A549 (cell line): ENCODE measurements at regions not wholly inside any gene's neighbourhood (a gene's known extent, or its start where the extent isn't known, plus 50 kb on each side); places are given as distances from the start of the nearest gene placed in this dataset.

Experiments
- ATAC-seq, 2 experiments: fragments of 200-7000 bp in 1 of 2; fragments of >200 bp in 1 of 2; cut with Nextera tagmentation in 1 of 2; cut with Tn5 transposase in 1 of 2; 3 replicates each; pipeline versions ENCODE4 v1.8.0 to v1.9.1; 2018 to 2020; ENCODE audit warnings: mild to moderate bottlenecking in 1 of 2, moderate library complexity in 1 of 2
- CTCF ChIA-PET: fragments of 300-600 bp; sonication (Branson Sonifier 250); formaldehyde crosslinking; extraction: SDS; loops from one replicate; lab custom pipeline; 2021; ENCODE audit warnings: antibody characterized with exemption, inconsistent platforms; lab: Yijun Ruan, JAX
- POLR2A ChIA-PET: fragments of 350-600 bp; formaldehyde crosslinking; extraction: SDS; loops from one replicate; lab custom pipeline; 2021; ENCODE audit warnings: antibody characterized with exemption, inconsistent platforms; lab: Yijun Ruan, JAX
- DNase-seq, 2 experiments: peaks; one replicate each; pipeline versions ENCODE4 v3.0.0 to v3.0.0-alpha.2; 2011 to 2016; ENCODE audit warnings: low read depth in 1 of 2, low spot score in 1 of 2
- FAIRE-seq: peaks from 2 replicates; lab custom pipeline; 2011; peaks lifted over from hg19 to GRCh38; lab: Jason Lieb, UNC
- H3K27ac ChIP-seq, 2 experiments: fragments of >200 bp; sonication (Bioruptor Twin); formaldehyde crosslinking; 3 replicates each; pipeline ENCODE4 v1.5.1; 2016 to 2017
- H3K4me1 ChIP-seq: fragments of >200 bp; sonication (Bioruptor Twin); formaldehyde crosslinking; 3 replicates; pipeline ENCODE4 v1.6.1; 2016
- H3K4me2 ChIP-seq: fragments of >200 bp; sonication (Bioruptor Twin); formaldehyde crosslinking; 3 replicates; pipeline ENCODE4 v1.6.1; 2016
- H3K4me3 ChIP-seq: fragments of >200 bp; sonication (Bioruptor Twin); formaldehyde crosslinking; 3 replicates; pipeline ENCODE4 v1.5.1; 2016
- H3K9me3 ChIP-seq: fragments of >200 bp; sonication (Bioruptor Twin); formaldehyde crosslinking; 3 replicates; pipeline ENCODE4 v1.6.1; 2016
- ATOH8 ChIP-seq: fragments of 250-450 bp; sonication (Bioruptor Pico); IDR thresholded peaks from 2 replicates; pipeline ENCODE4 v1.5.0; 2020; ENCODE audit warnings: low read depth, mild to moderate bottlenecking, moderate library complexity
- CBX2 ChIP-seq: fragments of 200-600 bp; sonication (generic); IDR thresholded peaks from 2 replicates; pipeline ENCODE4 v1.6.1; 2016; ENCODE audit warnings: low read depth, mild to moderate bottlenecking, borderline replicate concordance
- CBX8 ChIP-seq: fragments of 200-600 bp; sonication (generic); IDR thresholded peaks from 2 replicates; pipeline ENCODE4 v1.6.1; 2016
- CEBPB ChIP-seq, 2 experiments: fragments of >200 bp in 1 of 2; sonication (Bioruptor Twin) in 1 of 2; formaldehyde crosslinking in 1 of 2; IDR thresholded peaks; 2 replicates each; pipeline ENCODE4 v1.6.1; 2012 to 2016
- CHD2 ChIP-seq: fragments of 150-350 bp; IDR thresholded peaks from 2 replicates; pipeline ENCODE4 v1.6.1; 2014; ENCODE audit warnings: low read length; ENCODE audit not compliant: partially characterized antibody
- CHD4 ChIP-seq: fragments of 200-600 bp; sonication (generic); IDR thresholded peaks from 2 replicates; pipeline ENCODE4 v1.6.1; 2016; ENCODE audit warnings: antibody characterized with exemption, mild to moderate bottlenecking, borderline replicate concordance
- ELK1 ChIP-seq: fragments of 150-350 bp; IDR thresholded peaks from 2 replicates; pipeline ENCODE4 v1.6.1; 2014; ENCODE audit warnings: low read depth, mild to moderate bottlenecking, low read length
- FOSL2 ChIP-seq, 2 experiments: fragments of 450-650 bp in 1 of 2; fragments of >200 bp in 1 of 2; sonication (Bioruptor Twin) in 1 of 2; formaldehyde crosslinking; IDR thresholded peaks; 2 replicates each; pipeline versions ENCODE4 v1.5.0 to v1.6.1; 2016 to 2020; ENCODE audit warnings: mild to moderate bottlenecking in 1 of 2, moderate library complexity in 1 of 2
- GATA3 ChIP-seq: IDR thresholded peaks from 2 replicates; pipeline ENCODE4 v1.6.1; 2012; ENCODE audit warnings: borderline replicate concordance
- HDAC2 ChIP-seq: fragments of 200-600 bp; sonication (generic); IDR thresholded peaks from 2 replicates; pipeline ENCODE4 v1.6.1; 2016
- HEYL ChIP-seq: fragments of 250-450 bp; sonication (Bioruptor Pico); IDR thresholded peaks from 2 replicates; pipeline ENCODE4 v1.8.0; 2021; ENCODE audit warnings: mild to moderate bottlenecking, moderate library complexity
- HMGXB4 ChIP-seq: fragments of 250-450 bp; sonication (Bioruptor Pico); IDR thresholded peaks from 2 replicates; pipeline ENCODE4 v1.5.0; 2021; ENCODE audit warnings: mild to moderate bottlenecking, moderate library complexity, borderline replicate concordance
- HOXA7 ChIP-seq: fragments of 250-450 bp; sonication (Bioruptor Pico); IDR thresholded peaks from 2 replicates; pipeline ENCODE4 v1.5.0; 2020; ENCODE audit warnings: mild to moderate bottlenecking, moderate library complexity
- JUN ChIP-seq, 2 experiments: fragments of >200 bp; sonication (Bioruptor Twin); formaldehyde crosslinking; IDR thresholded peaks; 2 replicates in 1 of 2; 3 replicates in 1 of 2; pipeline ENCODE4 v1.6.1; 2016 to 2017
- MYC ChIP-seq: IDR thresholded peaks from 2 replicates; pipeline ENCODE4 v1.6.1; 2012; ENCODE audit warnings: mild to moderate bottlenecking, inconsistent platforms, low read length, improper control_type of control experiment, borderline replicate concordance
- NFE2L2 ChIP-seq: fragments of 150-350 bp; conservative IDR thresholded peaks from 2 replicates; pipeline ENCODE4 v1.6.1; 2014; ENCODE audit warnings: low read length
- NPAS2 ChIP-seq: fragments of 250-450 bp; sonication (Bioruptor Pico); IDR thresholded peaks from 2 replicates; pipeline ENCODE4 v1.8.0; 2022; ENCODE audit warnings: mild to moderate bottlenecking, moderate library complexity, borderline replicate concordance
- NR3C1 ChIP-seq: fragments of >200 bp; sonication (Bioruptor Twin); formaldehyde crosslinking; IDR thresholded peaks from 3 replicates; pipeline ENCODE4 v1.6.1; 2017
- PBX3 ChIP-seq: IDR thresholded peaks from 2 replicates; pipeline ENCODE4 v1.6.1; 2012
- PHF8 ChIP-seq: fragments of 200-600 bp; sonication (generic); IDR thresholded peaks from 2 replicates; pipeline ENCODE4 v1.6.1; 2016; ENCODE audit warnings: low read depth, mild to moderate bottlenecking, antibody characterized with exemption, moderate library complexity, borderline replicate concordance
- ZC3H11A ChIP-seq: fragments of 450-650 bp; IDR thresholded peaks from 2 replicates; pipeline ENCODE4 v1.6.1; 2014; ENCODE audit warnings: antibody characterized with exemption, mild to moderate bottlenecking
- ZNF302 ChIP-seq: fragments of 250-450 bp; sonication (Bioruptor Pico); IDR thresholded peaks from 2 replicates; pipeline ENCODE4 v1.9.0; 2021; ENCODE audit warnings: inconsistent platforms, mild to moderate bottlenecking, moderate library complexity
- WGBS: methylation state at CpG from one replicate; pipeline ENCODE4 v1.1.6; 2017; ENCODE audit errors: missing lambda C conversion rate; 5-methylcytosine and 5-hydroxymethylcytosine counted together

GRCh38 chr5:109589239-109589638 is 100.5 kb upstream of the MAN2A1 start:
- Histone ChIP-seq H3K4me3 (no peak overlapping the region), H3K27ac (no peak overlapping the region), H3K4me2 (no peak overlapping the region), H3K9me3 (no peaks in the 10 kb centered on the region), H3K4me1 (no peaks in the 10 kb centered on the region)
- ATAC-seq (no peak), DNase-seq (no peak), FAIRE-seq (no peak)
- ChIA-PET CTCF (no interaction called here), POLR2A (no interaction called here)
- 21% methylated on average over 5 of the region's 5 CpGs for WGBS
- no peak for TF ChIP-seq HEYL (CRISPR knock-in tag)
- TF ChIP-seq NPAS2 (CRISPR knock-in tag), result no peak
- TF ChIP-seq HMGXB4 (CRISPR knock-in tag), result no peak
- no peak for TF ChIP-seq CHD2
- TF ChIP-seq ELK1, result no peak
- TF ChIP-seq ZNF302 (CRISPR knock-in tag), result no peak
- no peak for TF ChIP-seq NFE2L2

GRCh38 chr5:109588281-109589035 is 101.3 kb upstream of the MAN2A1 start:
- Histone ChIP-seq H3K27ac (no peak overlapping the region), H3K9me3 (no peaks in the 10 kb centered on the region), H3K4me3 (no peak overlapping the region), H3K4me2 (no peak overlapping the region), H3K4me1 (no peaks in the 10 kb centered on the region)
- TF ChIP-seq HMGXB4 (CRISPR knock-in tag) (no peak), PHF8 (no peak), NR3C1 (no peak), FOSL2 (IDR thresholded peaks at IDR 0.05) (no peak), FOSL2 (CRISPR knock-in tag; IDR thresholded peaks at IDR 0.05) (no peak), NFE2L2 (no peak), CEBPB (IDR thresholded peaks at IDR 0.05) (no peak), PBX3 (no peak), HDAC2 (no peak), CHD4 (no peak), CBX8 (no peak), CBX2 (no peak), GATA3 (no peak), JUN (IDR thresholded peaks at IDR 0.05) (no peak), MYC (no peak), NPAS2 (CRISPR knock-in tag) (no peak), HOXA7 (CRISPR knock-in tag) (no peak), ZC3H11A (no peak), ATOH8 (CRISPR knock-in tag) (no peak)
- ChIA-PET POLR2A (no interaction called here), CTCF (no interaction called here)
- WGBS, result 52% methylated on average over 25 of the region's 25 CpGs
- DNase-seq, result no peak
- no peak for ATAC-seq
- FAIRE-seq, result no peak
